ENCODE measurements at regions not wholly inside any gene's neighbourhood (a gene's known extent, or its start where the extent isn't known, plus 50 kb on each side); places are given as distances from the start of the nearest gene placed in this dataset.

DNA sequence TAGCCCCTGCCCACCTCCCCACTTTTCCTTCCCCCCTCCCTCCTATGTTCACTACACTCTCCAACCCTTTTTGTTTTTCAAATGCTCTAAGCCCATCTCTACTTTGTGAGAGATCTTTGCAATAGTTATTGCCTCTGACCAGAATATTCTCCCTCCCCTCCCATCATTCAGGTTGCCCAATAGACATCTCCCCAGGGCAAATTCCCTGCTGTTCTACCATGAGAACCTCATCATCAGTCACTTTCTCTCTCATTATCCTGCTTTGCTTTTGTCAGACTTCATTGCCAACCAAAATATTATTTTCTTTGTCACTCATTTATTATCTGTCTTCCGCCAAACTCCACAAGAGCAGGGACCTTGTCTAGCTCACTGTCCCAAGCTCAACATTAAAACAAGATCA is 268.2 kb upstream of the PPARGC1A start:
- POLR2A ChIA-PET, result no interaction called here
- Histone ChIP-seq H3K4me3 (no peak overlapping the region), H3K4me1 (no peaks in the 10 kb centered on the region), H3K27ac (no peak overlapping the region), H3K9me3 (no peaks in the 10 kb centered on the region), H3K4me2 (no peak overlapping the region)
- WGBS (ENCODE audit: missing lambda C conversion rate), result 55% methylated on average over 1 of the region's 1 CpG
- CTCF ChIA-PET, result no interaction called here
- FAIRE-seq (no peak), DNase-seq (ENCODE audit: low read depth in 1 of 2, low spot score in 1 of 2) (no peak), ATAC-seq (no peak)
- TF ChIP-seq HEYL (CRISPR knock-in tag; IDR thresholded peaks at IDR 0.05), result no peak

DNA sequence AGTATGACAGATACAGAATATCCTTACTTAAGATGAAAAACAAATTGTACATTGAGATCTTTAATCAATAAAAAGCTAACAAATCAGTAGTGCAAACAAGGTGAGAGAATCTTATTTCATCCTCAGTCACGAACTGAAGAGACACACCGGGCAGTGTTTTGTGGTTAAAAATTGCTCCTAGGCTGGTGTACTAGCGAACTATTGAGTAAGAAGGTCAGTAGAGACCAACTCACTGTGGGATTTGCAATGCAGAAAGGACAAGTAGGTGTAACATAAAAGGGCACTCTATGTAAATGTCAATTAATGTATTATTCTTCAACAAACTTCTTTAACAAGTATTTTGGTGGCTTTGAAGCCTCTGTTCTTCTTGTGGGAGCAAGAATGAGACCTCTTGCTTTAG is 260.2 kb upstream of the PPARGC1A start:
- H3K4me2 ChIP-seq, result no peak overlapping the region
- FAIRE-seq (no peak), ATAC-seq (no peak), DNase-seq (ENCODE audit: low read depth in 1 of 2, low spot score in 1 of 2) (no peak)
- H3K4me3 ChIP-seq, result no peak overlapping the region
- TF ChIP-seq CBX8 (IDR thresholded peaks at IDR 0.05) (no peak), KDM1A (IDR thresholded peaks at IDR 0.05; ENCODE audit: low read depth) (no peak), SREBF2 (IDR thresholded peaks at IDR 0.05) (no peak), GATA3 (IDR thresholded peaks at IDR 0.05; ENCODE audit: borderline replicate concordance) (no peak)
- TF ChIP-seq, protein P1, sequence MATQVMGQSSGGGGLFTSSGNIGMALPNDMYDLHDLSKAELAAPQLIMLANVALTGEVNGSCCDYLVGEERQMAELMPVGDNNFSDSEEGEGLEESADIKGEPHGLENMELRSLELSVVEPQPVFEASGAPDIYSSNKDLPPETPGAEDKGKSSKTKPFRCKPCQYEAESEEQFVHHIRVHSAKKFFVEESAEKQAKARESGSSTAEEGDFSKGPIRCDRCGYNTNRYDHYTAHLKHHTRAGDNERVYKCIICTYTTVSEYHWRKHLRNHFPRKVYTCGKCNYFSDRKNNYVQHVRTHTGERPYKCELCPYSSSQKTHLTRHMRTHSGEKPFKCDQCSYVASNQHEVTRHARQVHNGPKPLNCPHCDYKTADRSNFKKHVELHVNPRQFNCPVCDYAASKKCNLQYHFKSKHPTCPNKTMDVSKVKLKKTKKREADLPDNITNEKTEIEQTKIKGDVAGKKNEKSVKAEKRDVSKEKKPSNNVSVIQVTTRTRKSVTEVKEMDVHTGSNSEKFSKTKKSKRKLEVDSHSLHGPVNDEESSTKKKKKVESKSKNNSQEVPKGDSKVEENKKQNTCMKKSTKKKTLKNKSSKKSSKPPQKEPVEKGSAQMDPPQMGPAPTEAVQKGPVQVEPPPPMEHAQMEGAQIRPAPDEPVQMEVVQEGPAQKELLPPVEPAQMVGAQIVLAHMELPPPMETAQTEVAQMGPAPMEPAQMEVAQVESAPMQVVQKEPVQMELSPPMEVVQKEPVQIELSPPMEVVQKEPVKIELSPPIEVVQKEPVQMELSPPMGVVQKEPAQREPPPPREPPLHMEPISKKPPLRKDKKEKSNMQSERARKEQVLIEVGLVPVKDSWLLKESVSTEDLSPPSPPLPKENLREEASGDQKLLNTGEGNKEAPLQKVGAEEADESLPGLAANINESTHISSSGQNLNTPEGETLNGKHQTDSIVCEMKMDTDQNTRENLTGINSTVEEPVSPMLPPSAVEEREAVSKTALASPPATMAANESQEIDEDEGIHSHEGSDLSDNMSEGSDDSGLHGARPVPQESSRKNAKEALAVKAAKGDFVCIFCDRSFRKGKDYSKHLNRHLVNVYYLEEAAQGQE (IDR thresholded peaks at IDR 0.05), result no peak
- H3K9me3 ChIP-seq, result no peaks in the 10 kb centered on the region
- WGBS (ENCODE audit: missing lambda C conversion rate), result 1% methylated on average over 3 of the region's 3 CpGs
- no peak overlapping the region for H3K27ac ChIP-seq
- ChIA-PET CTCF (interaction anchor here (0.5 to 0.8 kb wide), 2 partner anchors 73 to 155 kb away, joined by 3 to 4 read pairs; no protein-coding TSS in a partner anchor), POLR2A (no interaction called here)
- no peaks in the 10 kb centered on the region for H3K4me1 ChIP-seq

- WGBS (ENCODE audit: missing lambda C conversion rate), result 21% methylated on average over 1 of the region's 2 CpGs
- ChIA-PET CTCF (no interaction called here), POLR2A (no interaction called here)
- ATAC-seq (no peak), FAIRE-seq (no peak), DNase-seq (ENCODE audit: low read depth in 1 of 2, low spot score in 1 of 2) (no peak)
- Histone ChIP-seq H3K9me3 (no peaks in the 10 kb centered on the region), H3K4me3 (no peak overlapping the region), H3K4me1 (no peaks in the 10 kb centered on the region), H3K4me2 (no peak overlapping the region), H3K27ac (no peak overlapping the region)
- TF ChIP-seq HDAC2 (IDR thresholded peaks at IDR 0.05) (no peak), POLR2AphosphoS2 (conservative IDR thresholded peaks at IDR 0.05; ENCODE audit: low read length) (no peak), KDM5A (IDR thresholded peaks at IDR 0.05) (no peak), PHF8 (IDR thresholded peaks at IDR 0.05; ENCODE audit: borderline replicate concordance, low read depth) (no peak), MYC (IDR thresholded peaks at IDR 0.05; ENCODE audit: borderline replicate concordance, low read length) (no peak), MAFK (IDR thresholded peaks at IDR 0.05; ENCODE audit: partially characterized antibody) (no peak), BHLHE40 (IDR thresholded peaks at IDR 0.05; ENCODE audit: low read depth, low read length) (no peak), RNF2 (IDR thresholded peaks at IDR 0.05; ENCODE audit: borderline replicate concordance, low read depth) (no peak), JUN (IDR thresholded peaks at IDR 0.05) (no peak), ZFP36 (IDR thresholded peaks at IDR 0.05; ENCODE audit: borderline replicate concordance, partially characterized antibody) (no peak), CBX8 (IDR thresholded peaks at IDR 0.05) (no peak), TP53 (CRISPR knock-in tag; IDR thresholded peaks at IDR 0.05) (no peak), EHMT2 (IDR thresholded peaks at IDR 0.05; ENCODE audit: low read depth) (no peak), TFCP2L1 (CRISPR knock-in tag; IDR thresholded peaks at IDR 0.05) (no peak), CBX2 (IDR thresholded peaks at IDR 0.05; ENCODE audit: borderline replicate concordance, low read depth) (no peak), KDM1A (IDR thresholded peaks at IDR 0.05; ENCODE audit: low read depth) (no peak)
- TF ChIP-seq, protein P2, sequence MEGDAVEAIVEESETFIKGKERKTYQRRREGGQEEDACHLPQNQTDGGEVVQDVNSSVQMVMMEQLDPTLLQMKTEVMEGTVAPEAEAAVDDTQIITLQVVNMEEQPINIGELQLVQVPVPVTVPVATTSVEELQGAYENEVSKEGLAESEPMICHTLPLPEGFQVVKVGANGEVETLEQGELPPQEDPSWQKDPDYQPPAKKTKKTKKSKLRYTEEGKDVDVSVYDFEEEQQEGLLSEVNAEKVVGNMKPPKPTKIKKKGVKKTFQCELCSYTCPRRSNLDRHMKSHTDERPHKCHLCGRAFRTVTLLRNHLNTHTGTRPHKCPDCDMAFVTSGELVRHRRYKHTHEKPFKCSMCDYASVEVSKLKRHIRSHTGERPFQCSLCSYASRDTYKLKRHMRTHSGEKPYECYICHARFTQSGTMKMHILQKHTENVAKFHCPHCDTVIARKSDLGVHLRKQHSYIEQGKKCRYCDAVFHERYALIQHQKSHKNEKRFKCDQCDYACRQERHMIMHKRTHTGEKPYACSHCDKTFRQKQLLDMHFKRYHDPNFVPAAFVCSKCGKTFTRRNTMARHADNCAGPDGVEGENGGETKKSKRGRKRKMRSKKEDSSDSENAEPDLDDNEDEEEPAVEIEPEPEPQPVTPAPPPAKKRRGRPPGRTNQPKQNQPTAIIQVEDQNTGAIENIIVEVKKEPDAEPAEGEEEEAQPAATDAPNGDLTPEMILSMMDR (IDR thresholded peaks at IDR 0.05), result no peak
- TF ChIP-seq, protein P1 (IDR thresholded peaks at IDR 0.05), result no peak
- TF ChIP-seq, protein P3, sequence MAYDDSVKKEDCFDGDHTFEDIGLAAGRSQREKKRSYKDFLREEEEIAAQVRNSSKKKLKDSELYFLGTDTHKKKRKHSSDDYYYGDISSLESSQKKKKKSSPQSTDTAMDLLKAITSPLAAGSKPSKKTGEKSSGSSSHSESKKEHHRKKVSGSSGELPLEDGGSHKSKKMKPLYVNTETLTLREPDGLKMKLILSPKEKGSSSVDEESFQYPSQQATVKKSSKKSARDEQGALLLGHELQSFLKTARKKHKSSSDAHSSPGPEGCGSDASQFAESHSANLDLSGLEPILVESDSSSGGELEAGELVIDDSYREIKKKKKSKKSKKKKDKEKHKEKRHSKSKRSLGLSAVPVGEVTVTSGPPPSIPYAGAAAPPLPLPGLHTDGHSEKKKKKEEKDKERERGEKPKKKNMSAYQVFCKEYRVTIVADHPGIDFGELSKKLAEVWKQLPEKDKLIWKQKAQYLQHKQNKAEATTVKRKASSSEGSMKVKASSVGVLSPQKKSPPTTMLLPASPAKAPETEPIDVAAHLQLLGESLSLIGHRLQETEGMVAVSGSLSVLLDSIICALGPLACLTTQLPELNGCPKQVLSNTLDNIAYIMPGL (CRISPR knock-in tag; IDR thresholded peaks at IDR 0.05; ENCODE audit: borderline replicate concordance), result no peak
Observed at GRCh38 chr4:24146127-24146526, 256.3 kb upstream of the PPARGC1A start.

Measured in A549 (cell line).